CD4-positive, alpha-beta T cell treated with Interleukin-12 subunit alpha and Interleukin-12 subunit beta, for 1 hour (primary cell): ENCODE measurements at regions not wholly inside any gene's neighbourhood (a gene's known extent, or its start where the extent isn't known, plus 50 kb on each side); places are given as distances from the start of the nearest gene placed in this dataset.
A peak's percentile ranks its signal among the peaks of the same experiment; 100 is the strongest.

Experiments used
- DNase-seq: peaks from one replicate; pipeline ENCODE4 v3.0.0-alpha.2; 2020

- DNase-seq = no peak
These were observed 493.8 kb downstream of the SHQ1 start for GRCh38 chr3:72354486-72354885.

GRCh38 chr3:72353236-72354128, 494.8 kb downstream of the SHQ1 start:
- no peak for DNase-seq

DNA sequence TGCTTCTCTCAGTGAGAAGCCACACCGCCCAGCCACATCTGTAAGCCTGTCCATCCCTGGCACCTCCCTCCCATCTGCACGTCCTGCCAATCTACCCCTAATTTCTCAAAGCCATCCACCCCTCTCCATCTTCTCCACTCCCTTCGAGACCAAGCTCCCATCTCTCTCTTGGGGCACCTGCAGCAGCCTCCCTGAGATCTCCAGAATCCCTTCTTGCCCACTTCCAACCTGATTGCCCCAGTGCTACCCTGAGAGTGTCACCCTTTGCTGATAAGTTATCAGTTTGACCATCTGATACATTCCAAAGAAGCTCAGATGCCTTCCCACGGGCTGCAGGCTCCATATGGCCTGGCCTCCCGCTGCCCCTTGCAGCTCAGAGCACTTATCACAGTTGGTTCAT, 496.1 kb downstream of the SHQ1 start:
- DNase-seq = no peak

DNA sequence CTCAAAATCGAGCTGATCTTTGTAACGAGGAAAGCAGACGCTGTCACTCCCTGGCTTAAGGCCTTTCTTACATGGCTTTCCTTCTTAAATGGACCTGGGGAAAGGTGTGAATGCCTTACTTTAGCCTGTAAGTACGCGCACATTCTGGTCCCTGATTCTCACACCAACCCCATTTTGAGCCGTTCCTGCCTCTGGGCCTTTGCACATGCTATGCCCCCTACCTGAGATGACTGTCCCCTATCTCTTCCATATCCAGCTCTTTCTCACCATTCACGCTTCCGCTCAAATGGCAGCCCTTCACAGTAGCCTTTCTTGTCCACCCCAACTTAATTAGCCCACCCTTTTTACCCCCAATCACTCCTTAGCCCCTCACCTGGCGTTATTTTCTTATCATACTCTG, 496.7 kb downstream of the SHQ1 start:
- DNase-seq = no peak

GRCh38 chr3:72350761-72351505, 497.3 kb downstream of the SHQ1 start:
- no peak for DNase-seq

DNA sequence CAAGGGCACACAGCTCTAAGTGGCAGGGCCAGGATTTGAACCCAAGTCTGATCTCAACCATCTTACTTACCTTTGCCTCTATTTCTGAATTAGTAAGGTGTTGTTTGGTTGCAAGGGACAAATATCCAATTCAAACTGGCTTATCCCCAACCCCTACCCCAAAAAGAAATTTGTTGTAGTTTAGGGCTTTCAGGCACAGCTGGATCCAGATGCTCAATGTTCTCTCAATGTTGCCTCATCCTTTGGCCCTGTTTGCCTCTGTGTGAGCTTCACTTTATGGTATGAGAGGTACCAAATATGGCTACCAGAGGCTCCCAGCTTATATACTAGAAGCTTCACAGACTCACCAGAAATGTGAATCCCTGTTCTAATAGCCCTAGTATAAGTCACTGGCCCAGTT, 499.9 kb downstream of the SHQ1 start:
- DNase-seq = no peak

- DNase-seq = peak; percentile 24
These were observed 500.4 kb downstream of the SHQ1 start for GRCh38 chr3:72347819-72348319.

GRCh38 chr3:72346526-72346926, 501.7 kb downstream of the SHQ1 start:
- no peak for DNase-seq

- no peak for DNase-seq
These were observed 502.3 kb downstream of the SHQ1 start for GRCh38 chr3:72345980-72346379.

- no peak for DNase-seq
These were observed 502.9 kb downstream of the SHQ1 start for GRCh38 chr3:72345237-72345878.

DNA sequence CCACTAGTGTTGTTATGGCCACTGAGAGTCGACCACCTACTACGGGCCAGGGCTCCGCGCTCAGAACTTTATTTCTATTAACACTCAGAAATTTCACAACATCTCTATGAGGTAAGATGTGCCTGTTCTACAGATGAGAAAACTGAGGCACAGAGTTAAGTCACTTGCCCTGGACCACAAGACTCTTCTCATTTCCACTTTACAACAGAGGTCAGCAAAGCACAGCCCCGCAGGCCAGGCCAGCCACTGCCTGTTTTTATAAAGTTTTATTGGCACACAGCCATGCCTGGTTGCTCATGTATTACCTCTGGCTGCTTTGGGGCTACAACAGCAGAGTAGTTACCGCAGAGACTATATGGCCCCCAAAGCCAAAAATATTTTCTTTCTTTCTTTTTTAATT, 503.6 kb downstream of the SHQ1 start:
- DNase-seq = no peak

GRCh38 chr3:72344236-72344635, 504.0 kb downstream of the SHQ1 start:
- no peak for DNase-seq

DNA sequence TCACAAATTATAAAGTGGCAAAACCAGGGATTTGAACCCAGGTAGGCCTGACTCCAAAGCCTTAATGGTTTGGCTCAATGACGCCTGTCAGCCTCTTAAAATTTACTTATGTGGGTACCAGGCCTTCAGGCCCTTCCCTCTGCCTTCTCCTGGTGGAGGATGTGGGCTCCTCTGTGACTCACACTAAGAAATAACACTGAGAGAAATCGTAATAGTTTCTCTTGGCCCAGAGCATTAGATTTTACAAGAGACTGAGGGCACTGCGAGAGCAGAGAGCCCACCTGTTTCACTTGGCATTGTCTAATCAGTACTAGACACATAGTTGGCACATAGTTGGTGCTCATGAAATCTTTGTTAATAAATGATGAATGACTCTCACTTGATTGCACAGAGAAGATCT, 505.2 kb downstream of the SHQ1 start:
- peak; percentile 9 for DNase-seq

GRCh38 chr3:72342450-72342849, 505.8 kb downstream of the SHQ1 start:
- no peak for DNase-seq

GRCh38 chr3:72341920-72342319, 506.3 kb downstream of the SHQ1 start:
- DNase-seq = no peak

GRCh38 chr3:72341380-72341770, 506.9 kb downstream of the SHQ1 start:
- DNase-seq = no peak

GRCh38 chr3:72340476-72341379, 507.5 kb downstream of the SHQ1 start:
- no peak for DNase-seq

- DNase-seq = no peak
These were observed 508.2 kb downstream of the SHQ1 start for GRCh38 chr3:72340056-72340455.

DNA sequence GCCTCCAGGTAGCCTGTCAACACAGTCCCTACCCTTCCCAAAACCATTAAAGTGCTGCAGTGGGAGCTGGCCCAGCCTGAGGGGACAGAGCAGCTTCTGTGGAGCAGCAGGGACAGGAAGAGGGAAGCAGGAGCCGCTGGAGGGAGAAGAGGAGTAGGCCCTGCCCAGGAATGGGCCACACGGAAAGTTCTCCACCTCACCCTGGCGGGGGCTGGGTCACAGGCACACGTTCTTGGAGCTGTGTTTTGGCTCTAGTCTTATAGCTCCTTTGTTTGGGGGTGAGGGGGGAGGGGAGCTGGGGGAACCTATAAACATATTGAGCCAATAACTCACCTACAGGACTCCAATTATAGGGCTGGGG, 508.6 kb downstream of the SHQ1 start:
- DNase-seq = no peak

GRCh38 chr3:72338942-72339669, 509.1 kb downstream of the SHQ1 start:
- DNase-seq = no peak

GRCh38 chr3:72338082-72338941, 509.9 kb downstream of the SHQ1 start:
- DNase-seq = no peak
